Stimulated activated naive CD8-positive, alpha-beta T cell treated with anti-CD3 and anti-CD28 coated beads, Interleukin-15, Interleukin-2, amounts not matched to agents 100 U/mL and 50 U/mL, for 24 hours (primary cell): ENCODE measurements at regions not wholly inside any gene's neighbourhood (a gene's known extent, or its start where the extent isn't known, plus 50 kb on each side); places are given as distances from the start of the nearest gene placed in this dataset.
"Not testable (repeated sequence)": the region's sequence is repeated elsewhere in the genome, so short reads cannot be mapped to it uniquely, and the experiment has no call there.

Source experiments
- ATAC-seq: fragments of 150-1000 bp; cut with Tn5 transposase; one replicate; pipeline ENCODE4 v1.10.0; 2021
- DNase-seq: peaks from one replicate; pipeline ENCODE4 v3.0.0; 2021

DNA sequence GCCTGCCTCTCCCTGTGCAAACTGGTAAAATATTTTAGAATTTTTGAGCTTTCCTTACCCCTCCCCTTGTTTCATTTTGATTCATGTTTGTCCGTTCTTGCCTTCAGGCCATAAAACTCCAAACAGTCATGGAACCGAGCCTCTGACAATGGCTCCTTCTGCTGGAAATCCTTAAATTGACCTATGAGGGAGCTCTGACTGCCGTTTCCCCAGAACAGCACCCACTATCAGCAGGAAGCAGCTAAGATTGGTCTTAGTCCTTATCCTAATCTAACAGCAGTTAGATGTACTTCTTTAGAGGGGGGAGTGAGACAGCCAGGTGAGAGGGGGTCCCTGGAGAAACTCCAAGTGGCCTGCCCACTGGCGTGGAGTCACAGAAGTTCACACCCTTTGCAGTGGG lies 106.7 kb downstream of the FAM174A start:
- ATAC-seq, result no peak

DNA sequence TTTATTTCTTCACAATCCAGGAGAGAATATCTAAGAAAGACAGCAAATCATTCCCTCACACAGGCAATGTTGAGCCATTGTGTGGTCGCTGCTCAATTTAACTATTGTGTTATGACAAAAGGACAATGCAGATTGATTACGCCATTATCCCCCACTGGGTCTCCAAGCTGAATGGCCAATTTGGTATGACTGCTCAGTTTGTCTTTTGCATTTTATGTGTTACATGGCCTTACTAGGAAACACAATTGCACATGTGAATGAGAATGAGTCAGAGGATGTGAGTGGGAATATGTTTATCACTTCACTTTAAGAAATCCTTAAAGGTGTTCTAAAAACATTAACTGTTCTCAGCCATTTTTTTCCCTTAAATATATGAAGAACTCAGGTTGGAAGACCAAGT lies 108.3 kb downstream of the FAM174A start:
- ATAC-seq (no peak), DNase-seq (no peak)

More for the DNA sequence above, 106.7 kb downstream of the FAM174A start:
- no peak for DNase-seq

DNA sequence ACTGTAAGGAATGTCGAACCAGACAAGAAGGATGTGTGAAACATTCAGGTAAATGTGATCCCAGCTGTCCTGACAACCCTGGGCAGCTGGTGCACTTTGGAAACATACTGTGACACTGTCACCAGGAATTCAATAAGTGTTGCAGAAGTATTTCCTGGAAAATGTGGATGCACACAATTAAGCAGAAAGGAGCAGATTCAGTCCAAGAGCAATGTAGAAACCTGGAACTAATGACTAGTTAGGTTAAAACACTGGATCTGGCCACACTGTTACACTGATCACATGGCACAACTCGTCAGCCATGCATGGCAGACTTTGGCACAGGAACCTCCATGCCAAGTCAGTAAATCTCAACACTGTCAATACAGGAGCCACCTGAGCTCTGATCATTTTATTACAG lies 109.0 kb downstream of the FAM174A start:
- no peak for DNase-seq
- ATAC-seq, result no peak

DNA sequence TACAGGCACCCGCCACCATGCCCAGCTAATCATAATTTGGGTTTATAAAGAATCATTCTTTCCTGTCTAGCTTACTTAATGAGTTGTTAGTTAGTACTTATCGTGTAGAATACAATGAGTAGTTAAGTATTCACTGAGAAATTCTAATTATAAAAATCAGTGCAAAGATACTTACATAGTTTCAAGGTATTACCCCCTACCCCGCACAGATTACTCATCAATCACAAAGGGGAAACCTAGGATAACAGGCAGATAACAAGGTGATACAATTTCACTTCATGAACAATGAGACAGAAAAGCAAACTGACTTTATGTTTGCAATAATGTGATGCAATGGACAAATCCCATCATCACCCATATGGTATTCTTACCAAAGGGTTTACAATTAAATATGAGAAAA lies 109.6 kb downstream of the FAM174A start:
- no peak for ATAC-seq

DNA sequence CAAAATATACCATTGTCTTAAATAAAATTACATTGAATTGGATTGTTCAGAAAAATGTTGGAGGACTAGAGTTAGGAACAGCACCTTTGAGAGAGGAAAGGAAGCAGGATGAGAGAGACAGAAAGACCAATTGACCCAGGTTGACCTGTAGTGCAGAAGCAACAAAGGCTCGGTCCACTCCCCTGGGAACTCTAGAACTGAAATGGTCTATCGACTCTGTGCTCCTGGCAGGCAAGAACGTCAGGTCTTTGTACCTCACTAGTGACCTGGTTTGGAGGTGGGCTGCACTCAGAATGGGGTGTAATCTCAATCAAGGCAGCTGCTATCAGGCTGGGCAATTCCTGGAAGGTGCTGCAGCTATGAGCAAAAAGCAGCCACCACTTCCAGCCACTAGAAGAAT lies 110.8 kb downstream of the FAM174A start:
- DNase-seq (no peak), ATAC-seq (no peak)

More for the DNA sequence above, 109.6 kb downstream of the FAM174A start:
- no peak for DNase-seq

DNA sequence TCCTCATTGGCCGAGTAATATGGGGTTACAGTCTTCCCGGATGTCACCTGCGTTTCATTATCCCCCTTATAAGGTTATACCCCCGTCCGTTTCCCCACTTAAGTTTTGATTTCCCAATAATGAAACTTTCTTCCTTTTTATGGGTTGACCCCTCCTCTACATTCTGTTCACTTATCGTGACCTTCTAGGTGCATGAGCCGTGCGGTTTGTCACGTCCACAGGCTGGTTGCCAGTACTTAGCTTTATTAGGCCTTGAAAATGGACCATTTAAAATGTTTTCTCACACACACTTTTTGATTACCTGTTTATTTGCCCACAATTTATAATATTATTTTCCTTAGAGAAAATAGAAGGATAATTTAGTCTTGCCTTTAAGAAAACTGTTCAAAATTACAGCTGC lies 111.5 kb downstream of the FAM174A start:
- ATAC-seq (no peak), DNase-seq (no peak)

DNA sequence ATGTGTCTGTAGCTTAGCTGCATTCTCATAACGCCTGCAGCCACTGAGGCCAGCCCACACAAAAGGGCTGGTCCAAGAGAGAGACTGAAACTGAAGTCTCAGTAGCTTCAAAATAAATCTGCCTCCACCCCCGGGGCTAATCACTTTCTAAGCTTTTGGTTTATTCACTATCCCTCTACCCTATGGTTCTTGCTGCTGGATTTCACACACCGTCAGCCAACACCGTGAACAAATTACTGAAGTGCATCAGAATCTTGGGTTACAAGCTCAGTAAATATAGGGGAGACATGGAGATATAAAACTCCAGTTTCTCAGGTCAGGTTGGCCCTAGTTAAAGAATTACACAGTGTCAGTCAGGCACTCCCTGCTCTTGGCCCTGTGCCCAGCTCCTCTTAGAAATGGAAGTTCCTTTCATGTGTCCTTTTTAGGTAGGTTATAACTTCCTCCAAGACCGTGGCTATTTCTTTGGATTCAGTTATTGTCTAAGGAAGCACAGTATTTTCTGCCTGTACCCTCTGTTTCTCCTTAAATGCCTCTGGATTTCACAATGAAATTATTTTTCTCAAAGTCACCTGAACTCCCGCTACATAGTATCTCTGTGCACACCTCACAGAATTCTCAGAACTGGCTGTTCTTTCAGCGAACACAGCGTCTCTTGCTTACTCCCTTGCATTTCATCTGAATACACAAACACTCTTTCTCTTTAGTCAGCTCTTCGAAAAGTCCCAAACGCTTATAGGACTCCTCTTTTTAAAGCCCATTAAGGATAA lies 112.5 kb downstream of the FAM174A start:
- DNase-seq (no peak), ATAC-seq (no peak)

DNA sequence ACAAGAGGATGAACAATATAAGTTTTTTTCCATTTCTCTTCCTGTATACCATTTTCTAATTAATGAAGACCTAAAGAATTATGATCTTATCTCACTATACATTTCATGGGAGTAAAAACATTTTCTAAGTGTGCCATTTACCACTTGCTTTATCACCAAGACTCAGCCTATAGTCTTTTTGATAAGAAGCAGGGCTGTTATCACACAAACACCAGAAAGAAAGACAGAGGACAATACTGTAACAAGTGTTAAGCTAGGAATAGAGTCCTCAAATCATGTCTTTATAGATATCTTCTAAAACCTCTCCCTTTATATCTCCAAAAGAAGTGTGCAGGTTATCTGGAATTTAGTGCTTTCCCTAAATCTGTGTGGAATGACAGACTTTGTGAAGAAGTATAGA lies 119.7 kb downstream of the FAM174A start:
- ATAC-seq (no peak), DNase-seq (no peak)

DNA sequence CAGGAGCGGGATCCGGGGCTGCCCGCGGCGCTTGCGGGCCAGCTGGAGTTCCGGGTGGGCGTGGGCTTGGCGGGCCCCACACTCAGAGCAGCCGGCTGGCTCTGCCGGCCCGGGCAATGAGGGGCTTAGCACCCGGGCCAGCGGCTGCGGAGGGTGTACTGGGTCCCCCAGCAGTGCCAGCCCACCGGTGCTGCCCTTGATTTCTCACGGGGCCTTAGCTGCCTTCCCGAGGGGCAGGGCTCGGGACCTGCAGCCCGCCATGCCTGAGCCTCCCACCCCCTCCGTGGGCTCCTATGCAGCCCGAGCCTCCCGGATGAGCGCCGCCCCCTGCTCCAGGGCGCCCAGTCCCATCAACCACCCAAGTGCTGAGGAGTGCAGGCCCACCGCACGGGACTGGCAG lies 121.6 kb downstream of the FAM174A start:
- DNase-seq, ATAC-seq: not testable (repeated sequence)

DNA sequence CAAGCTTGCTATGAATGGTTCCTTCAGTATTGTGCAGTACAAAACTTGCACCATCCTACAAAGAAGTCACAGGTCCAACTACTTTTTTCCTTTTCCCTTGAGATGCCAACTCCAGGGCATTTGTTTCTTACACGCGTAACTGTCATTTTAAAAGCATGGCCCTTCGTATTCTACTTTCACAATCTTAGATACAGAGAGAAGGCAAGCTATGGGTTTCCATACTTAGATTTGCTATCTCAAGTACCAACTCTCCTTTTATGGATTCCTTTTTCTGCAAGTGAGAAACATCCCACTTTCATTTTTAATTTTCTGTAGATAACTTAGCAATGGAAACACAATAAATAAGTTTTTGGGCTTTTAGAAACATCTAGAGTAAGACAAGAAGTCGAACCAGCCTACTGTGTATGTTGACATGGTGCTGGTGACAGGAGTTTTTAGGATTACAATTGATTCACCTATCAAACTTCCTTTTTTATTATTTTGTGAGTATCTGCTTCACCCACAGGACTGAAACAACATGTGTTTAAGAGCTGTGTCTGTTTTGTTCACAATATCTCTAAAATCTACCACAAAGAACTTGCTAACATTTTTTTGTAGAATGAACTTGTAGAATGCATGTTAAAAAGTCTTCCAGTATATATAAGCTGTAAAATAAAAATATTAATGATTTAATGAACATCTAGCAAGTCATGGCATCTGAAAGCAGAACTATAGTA lies 124.1 kb downstream of the FAM174A start:
- no peak for ATAC-seq
- no peak for DNase-seq

DNA sequence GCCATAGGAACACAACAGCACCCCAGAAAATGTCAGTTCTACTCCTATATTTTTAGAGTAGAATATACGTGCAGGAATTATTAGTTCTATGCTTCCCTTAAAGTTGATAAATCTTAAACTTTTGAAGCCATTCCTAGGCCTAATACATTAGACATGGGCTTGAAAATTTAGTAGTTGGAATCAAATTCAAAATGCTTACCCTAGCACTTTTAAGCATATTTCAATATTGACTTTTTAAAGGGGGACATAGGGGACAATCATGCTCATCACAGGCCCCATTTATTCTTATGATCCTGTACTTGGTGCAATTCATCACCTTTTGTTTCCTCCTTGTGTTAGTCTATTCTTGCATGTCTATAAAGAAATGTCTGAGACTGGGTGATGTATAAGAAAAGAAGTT lies 129.0 kb downstream of the FAM174A start:
- DNase-seq (no peak), ATAC-seq (no peak)

DNA sequence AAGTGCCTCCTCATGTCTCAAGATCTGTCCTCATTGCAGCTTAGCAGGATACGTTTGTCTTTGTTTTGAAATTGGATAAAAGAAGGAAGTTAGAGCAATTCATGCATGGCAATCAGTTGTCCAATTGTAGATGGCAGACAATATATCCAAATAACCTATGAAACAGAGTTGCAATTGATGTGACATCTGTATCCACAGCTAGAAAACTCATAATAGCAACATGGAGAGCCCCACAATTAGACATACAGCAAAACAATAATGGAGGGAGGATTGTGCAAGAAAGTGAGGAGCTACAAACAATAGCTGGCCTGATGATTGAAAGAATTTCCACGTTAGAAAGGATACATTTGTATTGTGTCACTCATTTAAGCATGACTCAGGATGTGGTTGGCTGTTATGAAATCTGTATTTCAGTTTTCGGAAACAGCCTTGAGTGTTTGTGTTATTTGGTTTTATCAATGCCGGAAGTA lies 132.0 kb downstream of the FAM174A start:
- DNase-seq, result no peak
- no peak for ATAC-seq

DNA sequence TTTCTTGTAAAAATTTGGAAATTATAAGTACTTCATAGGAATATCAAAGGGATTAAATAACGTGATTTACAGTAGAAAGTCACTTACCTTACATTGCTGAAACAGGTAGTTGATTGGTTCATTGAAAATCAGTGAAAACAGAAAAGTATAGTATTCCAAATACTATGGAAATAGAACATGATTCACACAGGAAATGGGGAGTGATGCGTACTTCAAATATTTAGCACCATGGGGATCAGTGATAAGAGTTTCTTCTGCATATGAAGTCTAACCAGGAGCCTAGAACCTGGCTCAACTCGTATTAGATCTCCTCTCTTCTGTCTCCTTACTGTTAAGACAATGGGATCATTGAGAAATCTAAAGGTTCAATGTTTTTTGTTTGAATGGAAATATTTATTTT lies 133.3 kb downstream of the FAM174A start:
- DNase-seq (no peak), ATAC-seq (no peak)

DNA sequence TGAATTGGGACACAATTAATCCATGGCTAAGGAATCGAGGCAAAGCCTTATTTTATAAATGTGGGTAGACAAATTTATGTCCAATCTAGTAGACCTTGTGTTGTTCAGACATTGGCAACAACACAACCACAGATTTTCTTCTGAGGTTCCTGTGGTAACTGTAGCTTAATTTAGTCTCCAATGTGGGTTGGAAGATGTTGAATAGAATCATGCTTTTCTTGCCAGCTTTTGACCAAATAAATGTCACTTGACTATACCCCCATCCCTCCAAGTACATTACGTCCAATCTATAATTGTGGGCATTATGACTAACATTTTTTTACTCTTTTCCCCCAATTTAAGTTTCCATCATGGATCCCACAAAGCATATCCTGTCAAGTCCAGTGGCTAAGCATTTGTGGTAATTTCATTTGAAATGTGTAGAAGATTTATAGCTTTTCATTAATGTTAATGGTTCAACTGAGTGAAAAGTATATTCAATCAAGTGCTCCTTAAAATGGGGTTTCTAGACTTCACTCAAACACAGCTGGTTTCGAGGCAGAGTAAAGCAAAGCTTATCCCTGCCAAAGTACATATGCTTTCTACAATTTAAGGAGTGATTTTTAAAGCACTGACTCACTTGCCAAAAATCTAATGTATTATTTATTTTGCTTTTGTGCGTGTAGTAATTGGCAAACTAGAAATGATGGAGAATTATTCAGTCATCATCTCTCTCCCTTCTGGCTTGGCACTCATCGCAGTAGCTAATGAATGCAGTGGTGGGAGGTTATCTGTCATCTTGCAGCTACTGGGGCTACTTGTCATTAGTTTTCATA lies 141.8 kb downstream of the FAM174A start:
- DNase-seq, result no peak
- ATAC-seq, result no peak

DNA sequence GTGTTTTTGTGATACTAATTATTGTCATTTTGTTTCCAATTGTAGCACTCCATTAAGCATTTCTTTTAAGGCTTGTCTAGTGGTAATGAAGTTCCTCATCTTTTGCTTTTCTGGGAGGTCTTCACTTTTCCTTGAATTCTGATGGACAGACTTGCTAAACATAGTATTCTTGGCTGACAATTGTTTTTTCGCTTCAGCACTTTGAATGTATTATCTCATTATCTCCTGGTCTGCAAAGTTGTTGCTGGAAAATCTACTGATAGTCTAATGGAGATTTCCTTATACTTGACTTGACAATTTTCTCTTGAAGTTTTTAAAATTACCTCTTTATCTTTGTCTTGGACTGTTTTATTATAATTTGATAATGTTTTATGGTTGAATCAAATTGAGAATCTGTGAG lies 147.5 kb downstream of the FAM174A start:
- ATAC-seq (no peak), DNase-seq (no peak)

DNA sequence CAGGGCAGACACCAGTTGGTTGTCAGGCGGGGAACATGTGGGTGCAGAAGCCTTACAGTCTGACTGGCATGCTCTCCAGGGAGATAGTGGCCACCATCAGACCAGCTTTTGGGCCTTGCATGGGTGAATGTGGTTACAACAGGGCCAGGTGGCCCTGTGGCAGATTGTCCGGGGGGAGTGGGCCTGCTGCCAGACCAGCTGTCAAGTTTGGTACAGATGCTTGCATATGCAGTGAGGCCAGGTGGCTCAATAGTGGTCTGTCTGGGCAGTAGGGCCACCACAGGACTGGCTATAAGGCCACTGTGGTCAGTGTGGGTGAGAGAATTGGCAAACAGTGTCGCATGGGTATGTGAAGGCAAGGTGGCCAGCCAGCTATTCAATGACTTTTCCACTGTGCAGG lies 148.7 kb downstream of the FAM174A start:
- ATAC-seq (no peak), DNase-seq (no peak)

DNA sequence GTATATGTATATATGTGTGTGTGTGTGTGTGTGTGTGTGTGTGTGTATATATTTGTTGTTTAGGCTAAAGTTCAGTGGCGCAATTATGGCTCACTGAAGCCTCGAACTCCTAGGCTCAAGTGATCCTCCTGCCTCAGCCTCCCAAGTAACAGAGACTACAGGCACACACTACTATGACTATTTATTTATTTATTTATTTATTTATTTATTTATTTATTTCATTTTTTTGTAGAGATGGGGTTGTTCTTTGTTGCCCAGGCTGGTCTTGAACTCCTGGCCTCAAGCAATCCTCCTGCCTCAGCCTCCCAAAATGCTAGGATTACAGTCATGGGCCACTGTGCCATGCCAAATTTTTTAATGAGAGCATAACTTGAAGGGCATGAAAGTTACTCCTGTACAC lies 149.9 kb downstream of the FAM174A start:
- not testable (repeated sequence) for DNase-seq, ATAC-seq

DNA sequence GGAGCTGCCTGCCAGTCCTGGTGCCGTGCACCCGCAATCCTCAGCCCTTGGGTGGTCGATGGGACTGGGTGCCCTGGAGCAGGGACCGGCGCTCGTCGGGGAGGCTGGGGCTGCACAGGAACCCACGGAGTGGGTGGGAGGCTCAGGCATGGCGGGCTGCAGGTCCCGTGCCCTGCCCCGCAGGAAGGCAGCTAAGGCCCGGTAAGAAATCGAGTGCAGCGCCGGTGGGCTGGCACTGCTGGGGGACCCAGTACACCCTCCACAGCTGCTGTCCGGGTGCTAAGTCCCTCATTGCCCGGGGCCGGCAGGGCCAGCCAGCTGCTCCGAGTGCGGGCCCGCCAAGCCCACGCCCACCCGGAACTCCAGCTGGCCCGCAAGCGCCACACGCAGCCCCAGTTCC lies 153.7 kb downstream of the FAM174A start:
- not testable (repeated sequence) for DNase-seq, ATAC-seq

DNA sequence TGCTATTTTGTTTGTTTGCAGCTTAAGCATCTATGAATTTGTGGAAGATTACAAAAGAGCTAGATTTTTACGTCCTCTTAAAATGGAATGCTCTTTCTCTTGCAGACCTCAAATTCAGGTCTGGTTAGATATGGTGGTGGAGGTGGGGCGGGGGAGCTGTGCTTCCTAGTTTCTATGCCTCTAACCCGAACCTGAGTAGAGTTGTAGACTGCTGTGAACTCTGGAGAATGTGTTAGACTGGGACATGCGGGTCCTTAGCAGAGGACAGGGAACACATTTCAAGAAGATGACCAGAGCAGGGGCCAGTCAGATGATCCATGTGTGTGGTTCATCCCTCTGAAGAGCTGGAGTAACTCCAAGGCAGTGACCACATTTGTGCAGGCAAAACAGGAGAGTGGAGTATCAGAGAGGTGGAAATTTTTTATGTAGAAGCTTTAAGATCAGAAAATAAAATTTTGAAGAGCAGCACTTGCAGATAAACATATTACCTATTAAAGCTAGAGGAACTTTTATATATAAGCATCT lies 154.9 kb downstream of the FAM174A start:
- DNase-seq (no peak), ATAC-seq (no peak)

DNA sequence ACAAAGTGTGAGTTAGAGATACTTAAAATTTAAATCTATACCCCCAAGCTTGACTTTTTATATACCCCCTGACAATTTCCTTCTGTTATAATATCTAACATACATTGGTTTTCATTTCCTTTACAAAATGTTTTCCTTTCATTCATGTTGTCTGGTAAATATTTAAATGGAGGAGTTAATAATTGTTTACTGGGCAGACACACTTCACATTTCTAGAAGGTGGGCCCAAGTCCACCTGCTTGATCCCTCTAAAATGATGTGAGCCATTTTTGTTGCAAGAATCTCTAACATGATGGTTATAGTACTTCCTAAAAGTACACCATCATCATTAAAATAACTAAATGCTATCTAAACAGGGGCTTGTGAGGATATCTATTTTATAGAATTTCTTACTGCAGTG lies 155.9 kb downstream of the FAM174A start:
- DNase-seq, result no peak
- ATAC-seq, result no peak

DNA sequence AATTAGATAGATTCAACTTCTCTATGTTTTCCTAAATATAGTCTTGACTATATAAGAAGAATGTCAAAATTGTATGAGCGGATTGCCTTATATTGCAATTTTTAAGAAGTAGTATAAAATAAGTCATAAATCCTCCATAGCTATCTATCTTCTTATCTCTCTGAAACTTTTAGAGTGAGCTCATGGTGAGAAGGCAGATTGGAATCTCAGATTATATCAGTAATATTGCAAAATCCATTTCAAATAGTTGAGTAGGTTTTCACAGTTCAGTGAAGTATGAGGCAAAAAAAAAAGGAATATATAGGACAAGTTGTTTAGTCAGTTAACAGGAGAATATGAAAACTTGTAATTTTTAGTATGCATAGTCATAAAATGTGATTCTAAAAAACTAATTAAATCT lies 156.4 kb downstream of the FAM174A start:
- no peak for ATAC-seq
- DNase-seq, result no peak

DNA sequence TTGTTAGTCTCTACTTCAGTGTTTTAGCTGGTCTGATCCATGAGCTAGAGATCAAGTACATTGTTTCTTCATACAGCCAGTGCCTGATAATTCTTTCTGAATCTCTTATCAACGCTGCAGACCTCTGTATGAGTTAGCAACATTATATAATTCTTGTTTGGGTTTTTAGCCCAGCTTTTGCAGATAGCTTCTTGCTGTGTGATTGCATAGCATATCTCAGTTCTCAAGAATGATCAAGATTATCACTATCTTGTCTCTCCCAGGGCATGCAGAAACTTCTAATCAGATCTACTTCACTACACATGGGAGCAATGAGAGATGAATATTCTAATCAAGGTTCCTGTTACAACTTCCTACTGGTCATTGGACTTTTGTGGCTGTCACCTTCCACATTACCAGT lies 158.3 kb downstream of the FAM174A start:
- no peak for DNase-seq
- ATAC-seq, result no peak

DNA sequence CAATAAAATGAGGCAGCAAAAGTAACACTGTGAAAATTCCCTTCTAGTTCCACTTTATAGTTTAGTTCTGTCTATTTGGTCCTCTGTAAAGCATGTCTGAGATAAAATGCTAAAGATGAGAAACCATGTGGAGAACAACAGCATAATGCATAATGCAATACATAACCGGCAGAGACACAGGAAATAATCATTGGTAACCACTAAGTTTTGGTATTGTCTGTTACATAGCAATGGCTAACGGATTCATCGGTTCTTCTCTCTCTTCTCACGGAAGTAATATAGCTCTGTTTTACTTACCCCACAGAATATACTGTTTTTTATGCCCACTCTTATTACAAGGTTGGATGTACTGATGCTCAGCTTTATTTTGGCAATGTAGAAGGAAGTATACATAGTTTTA lies 158.9 kb downstream of the FAM174A start:
- DNase-seq, result no peak
- ATAC-seq, result no peak
